ENCODE measurements at regions not wholly inside any gene's neighbourhood (a gene's known extent, or its start where the extent isn't known, plus 50 kb on each side); places are given as distances from the start of the nearest gene placed in this dataset.

DNA sequence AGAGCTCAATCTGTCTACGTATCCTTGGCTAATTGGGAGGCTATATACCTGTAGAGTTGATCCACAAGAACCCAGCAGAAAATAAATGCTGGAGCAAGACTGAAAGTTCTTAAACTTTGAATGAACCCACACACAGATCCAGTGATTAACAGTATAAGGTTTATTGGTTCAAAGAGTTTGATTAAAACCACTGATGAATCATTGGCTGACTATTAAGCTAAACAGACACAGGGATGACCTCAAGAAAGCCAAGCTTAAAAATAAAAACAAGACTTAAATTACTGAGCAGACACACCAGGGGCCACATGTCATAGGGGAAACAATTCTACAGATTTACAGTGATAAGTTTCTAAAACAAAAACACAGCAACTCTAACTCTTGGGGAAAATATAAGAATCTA, 163.6 kb downstream of the SPATA31D1 start:
- Histone ChIP-seq H3K36me3 (ENCODE audit: insufficient read depth, low read length) (no peaks in the 10 kb centered on the region), H3K27ac (ENCODE audit: low read length) (no peak overlapping the region), H3F3A (ENCODE audit: insufficient read depth, low read length, poor library complexity, severe bottlenecking) (peaks cover 3% of the 10 kb centered on the region), H3K4me2 (ENCODE audit: low read length) (no peak overlapping the region), H3K9ac (ENCODE audit: low read length) (no peak overlapping the region), H3K27me3 (ENCODE audit: insufficient read depth, low read depth, low read length) (no peaks in the 10 kb centered on the region), H3K79me2 (replicated peaks; ENCODE audit: insufficient read depth, low read length) (no peaks in the 10 kb centered on the region), H3K4me3 (ENCODE audit: low read length) (no peak overlapping the region), H2AFZ (ENCODE audit: low read depth, low read length) (no peak overlapping the region), H3K9me2 (ENCODE audit: insufficient read depth, low read length) (no peaks in the 10 kb centered on the region), H3K9me3 (ENCODE audit: low read length) (no peaks in the 10 kb centered on the region), H4K20me1 (ENCODE audit: insufficient read depth) (no peaks in the 10 kb centered on the region)
- no peak for TF ChIP-seq TAF1 (IDR thresholded peaks at IDR 0.05; ENCODE audit: low read depth)
- no peak for TF ChIP-seq SMC3 (conservative IDR thresholded peaks at IDR 0.05; ENCODE audit: poor library complexity)
- TF ChIP-seq EP300 (conservative IDR thresholded peaks at IDR 0.05; ENCODE audit: poor library complexity, severe bottlenecking) = no peak
- no peak for TF ChIP-seq MXI1 (conservative IDR thresholded peaks at IDR 0.05; ENCODE audit: poor library complexity, severe bottlenecking)
- TF ChIP-seq, protein P1, sequence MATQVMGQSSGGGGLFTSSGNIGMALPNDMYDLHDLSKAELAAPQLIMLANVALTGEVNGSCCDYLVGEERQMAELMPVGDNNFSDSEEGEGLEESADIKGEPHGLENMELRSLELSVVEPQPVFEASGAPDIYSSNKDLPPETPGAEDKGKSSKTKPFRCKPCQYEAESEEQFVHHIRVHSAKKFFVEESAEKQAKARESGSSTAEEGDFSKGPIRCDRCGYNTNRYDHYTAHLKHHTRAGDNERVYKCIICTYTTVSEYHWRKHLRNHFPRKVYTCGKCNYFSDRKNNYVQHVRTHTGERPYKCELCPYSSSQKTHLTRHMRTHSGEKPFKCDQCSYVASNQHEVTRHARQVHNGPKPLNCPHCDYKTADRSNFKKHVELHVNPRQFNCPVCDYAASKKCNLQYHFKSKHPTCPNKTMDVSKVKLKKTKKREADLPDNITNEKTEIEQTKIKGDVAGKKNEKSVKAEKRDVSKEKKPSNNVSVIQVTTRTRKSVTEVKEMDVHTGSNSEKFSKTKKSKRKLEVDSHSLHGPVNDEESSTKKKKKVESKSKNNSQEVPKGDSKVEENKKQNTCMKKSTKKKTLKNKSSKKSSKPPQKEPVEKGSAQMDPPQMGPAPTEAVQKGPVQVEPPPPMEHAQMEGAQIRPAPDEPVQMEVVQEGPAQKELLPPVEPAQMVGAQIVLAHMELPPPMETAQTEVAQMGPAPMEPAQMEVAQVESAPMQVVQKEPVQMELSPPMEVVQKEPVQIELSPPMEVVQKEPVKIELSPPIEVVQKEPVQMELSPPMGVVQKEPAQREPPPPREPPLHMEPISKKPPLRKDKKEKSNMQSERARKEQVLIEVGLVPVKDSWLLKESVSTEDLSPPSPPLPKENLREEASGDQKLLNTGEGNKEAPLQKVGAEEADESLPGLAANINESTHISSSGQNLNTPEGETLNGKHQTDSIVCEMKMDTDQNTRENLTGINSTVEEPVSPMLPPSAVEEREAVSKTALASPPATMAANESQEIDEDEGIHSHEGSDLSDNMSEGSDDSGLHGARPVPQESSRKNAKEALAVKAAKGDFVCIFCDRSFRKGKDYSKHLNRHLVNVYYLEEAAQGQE (IDR thresholded peaks at IDR 0.05; ENCODE audit: borderline replicate concordance) = no peak
- no peak for TF ChIP-seq EZH2 (IDR thresholded peaks at IDR 0.05; ENCODE audit: borderline replicate concordance, insufficient read depth, low read length, poor library complexity, severe bottlenecking)
- TF ChIP-seq, protein P2, sequence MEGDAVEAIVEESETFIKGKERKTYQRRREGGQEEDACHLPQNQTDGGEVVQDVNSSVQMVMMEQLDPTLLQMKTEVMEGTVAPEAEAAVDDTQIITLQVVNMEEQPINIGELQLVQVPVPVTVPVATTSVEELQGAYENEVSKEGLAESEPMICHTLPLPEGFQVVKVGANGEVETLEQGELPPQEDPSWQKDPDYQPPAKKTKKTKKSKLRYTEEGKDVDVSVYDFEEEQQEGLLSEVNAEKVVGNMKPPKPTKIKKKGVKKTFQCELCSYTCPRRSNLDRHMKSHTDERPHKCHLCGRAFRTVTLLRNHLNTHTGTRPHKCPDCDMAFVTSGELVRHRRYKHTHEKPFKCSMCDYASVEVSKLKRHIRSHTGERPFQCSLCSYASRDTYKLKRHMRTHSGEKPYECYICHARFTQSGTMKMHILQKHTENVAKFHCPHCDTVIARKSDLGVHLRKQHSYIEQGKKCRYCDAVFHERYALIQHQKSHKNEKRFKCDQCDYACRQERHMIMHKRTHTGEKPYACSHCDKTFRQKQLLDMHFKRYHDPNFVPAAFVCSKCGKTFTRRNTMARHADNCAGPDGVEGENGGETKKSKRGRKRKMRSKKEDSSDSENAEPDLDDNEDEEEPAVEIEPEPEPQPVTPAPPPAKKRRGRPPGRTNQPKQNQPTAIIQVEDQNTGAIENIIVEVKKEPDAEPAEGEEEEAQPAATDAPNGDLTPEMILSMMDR (IDR thresholded peaks at IDR 0.05; ENCODE audit: poor library complexity, severe bottlenecking) = no peak
- no peak for TF ChIP-seq POLR2AphosphoS5 (IDR thresholded peaks at IDR 0.05)
- TF ChIP-seq RAD21 (conservative IDR thresholded peaks at IDR 0.05) = no peak

DNA sequence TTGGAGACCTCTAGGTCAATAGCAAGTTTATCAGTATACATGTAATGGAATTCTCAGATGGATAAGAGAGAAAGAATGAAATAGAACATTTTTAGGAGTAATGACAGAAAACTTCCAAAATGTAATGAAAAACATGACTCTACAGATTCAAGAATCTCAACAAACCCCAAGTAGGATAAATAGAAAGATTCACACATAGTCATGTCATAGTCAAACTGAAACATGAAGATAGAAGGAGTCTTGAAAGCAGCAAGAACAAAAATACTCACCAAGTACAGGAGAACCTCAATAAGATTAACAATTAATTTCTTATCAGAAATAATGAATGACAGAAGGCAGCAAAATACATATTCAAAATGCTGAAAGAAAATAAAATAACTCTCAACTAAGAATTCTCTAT, 164.5 kb downstream of the SPATA31D1 start:
- Histone ChIP-seq H3K79me2 (replicated peaks; ENCODE audit: insufficient read depth, low read length) (no peaks in the 10 kb centered on the region), H3K36me3 (ENCODE audit: insufficient read depth, low read length) (no peaks in the 10 kb centered on the region), H3K9ac (ENCODE audit: low read length) (no peak overlapping the region), H3K9me3 (ENCODE audit: low read length) (no peaks in the 10 kb centered on the region), H3F3A (ENCODE audit: insufficient read depth, low read length, poor library complexity, severe bottlenecking) (peaks cover 3% of the 10 kb centered on the region), H3K9me2 (ENCODE audit: insufficient read depth, low read length) (no peaks in the 10 kb centered on the region), H2AFZ (ENCODE audit: low read depth, low read length) (no peak overlapping the region), H3K27me3 (ENCODE audit: insufficient read depth, low read depth, low read length) (no peaks in the 10 kb centered on the region), H3K4me2 (ENCODE audit: low read length) (no peak overlapping the region), H4K20me1 (ENCODE audit: insufficient read depth) (no peaks in the 10 kb centered on the region), H3K4me3 (ENCODE audit: low read length) (no peak overlapping the region), H3K27ac (ENCODE audit: low read length) (no peak overlapping the region)
- TF ChIP-seq TAF1 (IDR thresholded peaks at IDR 0.05; ENCODE audit: low read depth) (no peak), MXI1 (conservative IDR thresholded peaks at IDR 0.05; ENCODE audit: poor library complexity, severe bottlenecking) (no peak), RAD21 (conservative IDR thresholded peaks at IDR 0.05) (no peak), POLR2AphosphoS5 (IDR thresholded peaks at IDR 0.05) (no peak), EP300 (conservative IDR thresholded peaks at IDR 0.05; ENCODE audit: poor library complexity, severe bottlenecking) (no peak), SMC3 (conservative IDR thresholded peaks at IDR 0.05; ENCODE audit: poor library complexity) (no peak), EZH2 (IDR thresholded peaks at IDR 0.05; ENCODE audit: borderline replicate concordance, insufficient read depth, low read length, poor library complexity, severe bottlenecking) (no peak)
- TF ChIP-seq, protein P1 (IDR thresholded peaks at IDR 0.05; ENCODE audit: borderline replicate concordance) = no peak
- TF ChIP-seq, protein P2 (IDR thresholded peaks at IDR 0.05; ENCODE audit: poor library complexity, severe bottlenecking) = no peak
